Prostate gland (tissue), 2 donors: ENCODE measurements at regions not wholly inside any gene's neighbourhood (a gene's known extent, or its start where the extent isn't known, plus 50 kb on each side); places are given as distances from the start of the nearest gene placed in this dataset.

Experiments
- CTCF ChIP-seq, 4 experiments: fragments of 200-600 bp in 2 of 4; fragments of 450-650 bp in 2 of 4; sonication (generic) in 2 of 4; IDR thresholded peaks; 1 replicate in 3 of 4; 2 replicates in 1 of 4; pipeline ENCODE4 v1.5.1; 2016 to 2019; ENCODE audit warnings: antibody characterized with exemption in 4 of 4, mild to moderate bottlenecking in 2 of 4, moderate library complexity in 2 of 4
- POLR2A ChIP-seq: fragments of 450-650 bp; IDR thresholded peaks from one replicate; pipeline ENCODE4 v1.6.1; 2016; ENCODE audit warnings: antibody characterized with exemption, mild to moderate bottlenecking
- POLR2AphosphoS5 ChIP-seq: sonication (generic); formaldehyde crosslinking; IDR thresholded peaks from one replicate; pipeline ENCODE4 v1.6.1; 2017; ENCODE audit warnings: antibody characterized with exemption

DNA sequence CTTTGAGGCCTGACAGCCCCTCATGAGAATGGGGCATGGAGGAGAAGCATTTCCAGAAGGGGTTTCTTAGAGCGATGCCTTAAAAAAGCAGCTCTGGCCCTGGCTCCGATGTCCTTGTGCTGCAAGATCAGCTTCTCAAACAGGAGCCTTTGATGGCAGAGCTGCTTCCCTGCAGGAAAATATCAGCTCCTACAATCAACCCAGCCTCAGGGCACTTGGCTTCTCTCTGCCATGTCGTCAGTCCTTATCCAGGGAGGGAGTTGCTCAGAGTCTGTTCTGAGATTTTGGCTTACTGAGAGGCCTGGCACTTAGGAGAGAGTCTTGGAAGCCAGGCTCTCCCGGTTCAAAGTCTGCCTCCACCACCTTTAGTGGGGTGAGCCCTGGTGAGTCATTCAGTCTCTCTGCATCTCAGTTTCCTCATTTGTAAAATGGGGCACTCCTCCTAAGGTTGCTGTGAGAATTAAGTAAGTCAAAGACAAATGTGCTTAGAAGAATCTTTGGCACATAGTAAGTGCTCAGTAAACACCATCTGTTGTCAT lies 184.4 kb downstream of the HAPSTR1 start:
- TF ChIP-seq CTCF (IDR thresholded peaks at IDR 0.05) (no peak), POLR2A (no peak), POLR2AphosphoS5 (no peak)
